ENCODE measurements at regions not wholly inside any gene's neighbourhood (a gene's known extent, or its start where the extent isn't known, plus 50 kb on each side); places are given as distances from the start of the nearest gene placed in this dataset.

- TF ChIP-seq FOSL1 (IDR thresholded peaks at IDR 0.05; ENCODE audit: insufficient read depth, low read depth, low read length) (no peak), NANOG (IDR thresholded peaks at IDR 0.05; ENCODE audit: insufficient read depth, low read depth, low read length, poor library complexity, severe bottlenecking) (no peak), TBP (IDR thresholded peaks at IDR 0.05; ENCODE audit: low read depth, low read length) (no peak), RBBP5 (IDR thresholded peaks at IDR 0.05; ENCODE audit: borderline replicate concordance, low read depth, low read length) (no peak), TAF1 (IDR thresholded peaks at IDR 0.05; ENCODE audit: low read depth, low read length) (no peak)
These were observed 300.5 kb downstream of the C7orf25 start (continued) for GRCh38 chr7:42611289-42611928.

Measured in H1 (cell line).